ENCODE measurements at regions not wholly inside any gene's neighbourhood (a gene's known extent, or its start where the extent isn't known, plus 50 kb on each side); places are given as distances from the start of the nearest gene placed in this dataset.

- TF ChIP-seq SUZ12 (IDR thresholded peaks at IDR 0.05; ENCODE audit: extremely low read depth, insufficient read depth, insufficient read length) (no peak), YY1 (IDR thresholded peaks at IDR 0.05; ENCODE audit: insufficient read depth, insufficient read length) (no peak)
Measured at GRCh38 chr2:12299431-12299830, 417.3 kb upstream of the TRIB2 start.
